ENCODE measurements at regions not wholly inside any gene's neighbourhood (a gene's known extent, or its start where the extent isn't known, plus 50 kb on each side); places are given as distances from the start of the nearest gene placed in this dataset.

- DNase-seq = no peak
These were observed 152.9 kb upstream of the PPP1R26 start for GRCh38 chr9:135326633-135327152.

- no peak for DNase-seq
These were observed 150.8 kb upstream of the PPP1R26 start for GRCh38 chr9:135328485-135329417.

- no peak for DNase-seq
These were observed 149.8 kb upstream of the PPP1R26 start for GRCh38 chr9:135329571-135330306.

- DNase-seq = no peak
These were observed 149.3 kb upstream of the PPP1R26 start for GRCh38 chr9:135330307-135330631.

- no peak for DNase-seq
These were observed 148.6 kb upstream of the PPP1R26 start for GRCh38 chr9:135330685-135331590.

GRCh38 chr9:135332516-135332915 lies 147.1 kb upstream of the PPP1R26 start:
- no peak for DNase-seq

- no peak for DNase-seq
These were observed 146.4 kb upstream of the PPP1R26 start for GRCh38 chr9:135332979-135333748.

- no peak for DNase-seq
These were observed 144.6 kb upstream of the PPP1R26 start for GRCh38 chr9:135334953-135335460.

- no peak for DNase-seq
These were observed 143.8 kb upstream of the PPP1R26 start for GRCh38 chr9:135335691-135336181.

GRCh38 chr9:135336722-135337527 lies 142.7 kb upstream of the PPP1R26 start:
- DNase-seq = no peak

- no peak for DNase-seq
These were observed 141.0 kb upstream of the PPP1R26 start for GRCh38 chr9:135338546-135338945.

GRCh38 chr9:135339378-135339973 lies 140.1 kb upstream of the PPP1R26 start:
- no peak for DNase-seq

- DNase-seq = no peak
These were observed 139.4 kb upstream of the PPP1R26 start for GRCh38 chr9:135340143-135340655.

GRCh38 chr9:135340726-135341475 lies 138.7 kb upstream of the PPP1R26 start:
- DNase-seq = no peak

- DNase-seq = no peak
These were observed 137.9 kb upstream of the PPP1R26 start for GRCh38 chr9:135341612-135342169.

GRCh38 chr9:135342206-135343130 lies 137.1 kb upstream of the PPP1R26 start:
- no peak for DNase-seq

- no peak for DNase-seq
These were observed 136.4 kb upstream of the PPP1R26 start for GRCh38 chr9:135343136-135343535.

Data from activated CD4-positive, alpha-beta T cell treated with anti-CD3 and anti-CD28 coated beads, Interleukin-2, Interleukin-6, amounts not matched to agents 100 ng/mL and 50 ng/mL, durations not matched to agents 16 hours and 8 hours (primary cell).